ENCODE measurements at regions not wholly inside any gene's neighbourhood (a gene's known extent, or its start where the extent isn't known, plus 50 kb on each side); places are given as distances from the start of the nearest gene placed in this dataset.

- DNase-seq: peak; percentile 99 to 100
- peaks cover 4 to 34% (median 23%) of the 10 kb centered on the region in 9 donors for H3K4me1 ChIP-seq
- no peaks in the 10 kb centered on the region for H3K27me3 ChIP-seq
- intact Hi-C loops (cut with DNase I): loop anchor here in 8 of 10 donors (2.0 to 5.0 kb wide), 6 partner anchors 263 to 587 kb away; partner anchors contain the start of gene TIMM22 (in 1 of the 8)
- peak overlapping the region; percentile 61 to 92 (median 83) for H3K4me3 ChIP-seq
- 2 to 4% methylated on average over 75 to 80 of the region's 80 CpGs for WGBS, 2 donors
- H3K36me3 ChIP-seq: peaks cover 0 to 8% (median 0%) of the 10 kb centered on the region in 9 donors
- no peaks in the 10 kb centered on the region for H3K9me3 ChIP-seq
- peak; percentile 93 to 98 (median 95) for ATAC-seq
- TF ChIP-seq CTCF (IDR thresholded peaks at IDR 0.05): peak in 1 of 9 donors; percentile 14
- peak overlapping the region; percentile 53 to 94 (median 72) for H3K27ac ChIP-seq
These were observed 57.4 kb upstream of the RPH3AL start for GRCh38 chr17:409848-410542.

- Histone ChIP-seq H3K27me3 (no peaks in the 10 kb centered on the region), H3K36me3 (peaks cover 0 to 6% (median 0%) of the 10 kb centered on the region in 9 donors), H3K9me3 (no peaks in the 10 kb centered on the region), H3K27ac (peak overlapping the region; percentile 24 to 81 (median 62)), H3K4me1 (peaks cover 4 to 34% (median 23%) of the 10 kb centered on the region in 9 donors), H3K4me3 (peak overlapping the region in 8 of 10 donors; percentile 31 to 91 (median 83))
- DNase-seq (no peak), ATAC-seq (no peak)
- intact Hi-C loops (cut with DNase I): loop anchor here in 1 of 10 donors (5.0 kb wide), 1 partner anchor 262 kb away; no protein-coding TSS in a partner anchor
- WGBS, 2 donors: 79 to 85% methylated on average over 16 of the region's 16 CpGs
- no peak for TF ChIP-seq CTCF (IDR thresholded peaks at IDR 0.05)
These were observed 56.8 kb upstream of the RPH3AL start for GRCh38 chr17:409308-409847.

DNA sequence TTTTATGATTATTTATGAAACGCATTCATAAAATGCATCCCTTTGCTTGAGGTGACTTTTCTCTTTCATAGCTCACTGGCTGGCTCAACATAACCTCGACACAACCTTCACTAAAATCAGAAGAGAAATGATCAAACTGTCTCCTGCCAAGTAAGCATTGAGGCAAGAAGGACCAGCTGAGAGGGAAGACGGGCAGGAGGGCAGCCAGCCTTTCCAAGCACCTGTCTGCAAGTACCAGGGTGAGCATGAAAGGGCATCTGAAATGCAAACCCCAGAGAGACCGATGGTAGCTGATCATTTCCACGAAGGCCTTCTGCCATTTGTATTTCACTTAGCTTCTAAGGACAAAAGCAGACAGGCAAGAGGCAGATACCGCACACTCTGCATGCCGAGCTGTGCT, 52.1 kb upstream of the RPH3AL start:
- no peak for TF ChIP-seq CTCF (IDR thresholded peaks at IDR 0.05)
- intact Hi-C loops (cut with DNase I): loop anchor here in 1 of 10 donors (5.0 kb wide), 1 partner anchor 257 kb away; no protein-coding TSS in a partner anchor
- H3K4me1 ChIP-seq: peaks cover 0 to 5% (median 3%) of the 10 kb centered on the region in 9 donors
- peaks cover 0 to 4% (median 0%) of the 10 kb centered on the region in 9 donors for H3K36me3 ChIP-seq
- 87% methylated on average over 7 of the region's 7 CpGs for WGBS, 2 donors
- peaks cover 0 to 8% (median 0%) of the 10 kb centered on the region in 7 donors for H3K27me3 ChIP-seq
- no peak overlapping the region for H3K4me3 ChIP-seq
- H3K27ac ChIP-seq: no peak overlapping the region
- no peaks in the 10 kb centered on the region for H3K9me3 ChIP-seq
- ATAC-seq (no peak), DNase-seq (no peak)
